Gastroesophageal sphincter (tissue), 4 donors: ENCODE measurements at regions not wholly inside any gene's neighbourhood (a gene's known extent, or its start where the extent isn't known, plus 50 kb on each side); places are given as distances from the start of the nearest gene placed in this dataset.

Experiments
- ATAC-seq: fragments of 150-250 bp; one replicate; pipeline ENCODE4 v1.9.1; 2016; ENCODE audit warnings: mild to moderate bottlenecking, moderate library complexity
- H3K27ac ChIP-seq, 4 donors: fragments of 200-600 bp; sonication (generic) in 3 of 4; 1 replicate in 3 of 4; 2 replicates in 1 of 4; pipeline ENCODE4 v1.5.1; 2016 to 2019
- H3K27me3 ChIP-seq: fragments of 200-600 bp; sonication (generic); one replicate; pipeline ENCODE4 v1.5.1; 2019
- H3K36me3 ChIP-seq, 2 donors: fragments of 200-600 bp; sonication (generic); one replicate each; pipeline ENCODE4 v1.5.1; 2019; ENCODE audit warnings: control low read depth in 1 of 2
- H3K4me1 ChIP-seq, 3 donors: fragments of 200-600 bp; sonication (generic); 1 replicate in 2 of 3; 2 replicates in 1 of 3; pipeline ENCODE4 v1.5.1; 2016 to 2019; ENCODE audit warnings: control low read depth in 2 of 3
- H3K4me3 ChIP-seq, 2 donors: fragments of 200-600 bp; sonication (generic); one replicate each; pipeline ENCODE4 v1.5.1; 2019; ENCODE audit warnings: mild to moderate bottlenecking in 1 of 2, moderate library complexity in 1 of 2
- H3K9me3 ChIP-seq, 3 donors: fragments of 200-600 bp; sonication (generic); one replicate each; pipeline ENCODE4 v1.5.1; 2017 to 2019; ENCODE audit warnings: control low read depth in 2 of 3
- CTCF ChIP-seq, 4 experiments: fragments of 200-600 bp in 2 of 4; fragments of 450-650 bp in 2 of 4; sonication (generic) in 1 of 4; IDR thresholded peaks; one replicate each; pipeline ENCODE4 v1.5.1; 2017 to 2019; ENCODE audit warnings: antibody characterized with exemption in 4 of 4, mild to moderate bottlenecking in 2 of 4, moderate library complexity in 2 of 4
- EP300 ChIP-seq: sonication (generic); formaldehyde crosslinking; IDR thresholded peaks from one replicate; pipeline ENCODE4 v1.6.1; 2017; ENCODE audit warnings: antibody characterized with exemption, mild to moderate bottlenecking
- POLR2A ChIP-seq, 2 donors: fragments of 450-650 bp; IDR thresholded peaks; one replicate each; pipeline ENCODE4 v1.6.1; 2017; ENCODE audit warnings: antibody characterized with exemption in 2 of 2, mild to moderate bottlenecking in 2 of 2, moderate library complexity in 1 of 2
- POLR2AphosphoS5 ChIP-seq: sonication (generic); formaldehyde crosslinking; IDR thresholded peaks from one replicate; pipeline ENCODE4 v1.6.1; 2017; ENCODE audit warnings: antibody characterized with exemption
- WGBS, 2 donors: methylation state at CpG; one replicate each; pipeline ENCODE4 v1.1.5; 2018; ENCODE audit warnings: low coverage in 1 of 2; 5-methylcytosine and 5-hydroxymethylcytosine counted together

GRCh38 chr11:119901657-119902577 is 172.9 kb upstream of the NECTIN1 start:
- Histone ChIP-seq H3K27ac (no peak overlapping the region), H3K4me1 (peaks cover 0 to 12% (median 0%) of the 10 kb centered on the region in 3 donors), H3K36me3 (no peaks in the 10 kb centered on the region), H3K27me3 (peaks cover 18% of the 10 kb centered on the region), H3K9me3 (no peaks in the 10 kb centered on the region), H3K4me3 (no peak overlapping the region)
- TF ChIP-seq POLR2A (IDR thresholded peaks at IDR 0.05) (no peak), EP300 (no peak), CTCF (IDR thresholded peaks at IDR 0.05) (no peak), POLR2AphosphoS5 (no peak)
- no peak for ATAC-seq
- WGBS, 2 donors = 65 to 84% methylated on average over 3 of the region's 5 CpGs

- 66 to 96% methylated on average over 3 of the region's 3 CpGs for WGBS, 2 donors
- TF ChIP-seq POLR2A (IDR thresholded peaks at IDR 0.05) = no peak
Measured at GRCh38 chr11:119899997-119900396, 171.0 kb upstream of the NECTIN1 start.

GRCh38 chr11:119897576-119897975 is 168.6 kb upstream of the NECTIN1 start:
- WGBS, 2 donors = 70 to 84% methylated on average over 2 to 4 of the region's 6 CpGs
- H3K9me3 ChIP-seq = no peaks in the 10 kb centered on the region

More at GRCh38 chr11:119899997-119900396, 171.0 kb upstream of the NECTIN1 start:
- Histone ChIP-seq H3K27ac (no peak overlapping the region), H3K36me3 (no peaks in the 10 kb centered on the region), H3K9me3 (no peaks in the 10 kb centered on the region), H3K4me3 (no peak overlapping the region), H3K27me3 (peaks cover 4% of the 10 kb centered on the region), H3K4me1 (peaks cover 0 to 12% (median 0%) of the 10 kb centered on the region in 3 donors)
- no peak for ATAC-seq

GRCh38 chr11:119897046-119897440 is 168.0 kb upstream of the NECTIN1 start:
- H3K27ac ChIP-seq = no peak overlapping the region
- WGBS, 2 donors = 48% methylated on average over 2 of the region's 2 CpGs; no CpG with 5 or more reads in 1 of the 2 donors
- no peaks in the 10 kb centered on the region for H3K36me3 ChIP-seq
- H3K4me3 ChIP-seq = no peak overlapping the region
- H3K9me3 ChIP-seq = no peaks in the 10 kb centered on the region
- H3K4me1 ChIP-seq = peaks cover 0 to 12% (median 0%) of the 10 kb centered on the region in 3 donors
- no peak for ATAC-seq
- H3K27me3 ChIP-seq = peaks cover 26% of the 10 kb centered on the region
- TF ChIP-seq EP300 = no peak
- no peak for TF ChIP-seq CTCF (IDR thresholded peaks at IDR 0.05)
- no peak for TF ChIP-seq POLR2A (IDR thresholded peaks at IDR 0.05)
- no peak for TF ChIP-seq POLR2AphosphoS5

More at GRCh38 chr11:119897576-119897975, 168.6 kb upstream of the NECTIN1 start:
- Histone ChIP-seq H3K4me3 (no peak overlapping the region), H3K36me3 (no peaks in the 10 kb centered on the region), H3K4me1 (peaks cover 0 to 12% (median 0%) of the 10 kb centered on the region in 3 donors), H3K27ac (no peak overlapping the region), H3K27me3 (peaks cover 22% of the 10 kb centered on the region)
- no peak for TF ChIP-seq EP300
- TF ChIP-seq CTCF (IDR thresholded peaks at IDR 0.05) = no peak
- no peak for TF ChIP-seq POLR2A (IDR thresholded peaks at IDR 0.05)
- TF ChIP-seq POLR2AphosphoS5 = no peak
- ATAC-seq = no peak

GRCh38 chr11:119896387-119897045 is 167.5 kb upstream of the NECTIN1 start:
- no peaks in the 10 kb centered on the region for H3K9me3 ChIP-seq
- peaks cover 31% of the 10 kb centered on the region for H3K27me3 ChIP-seq
- 88% methylated on average over 7 to 8 of the region's 8 CpGs for WGBS, 2 donors
- H3K27ac ChIP-seq = no peak overlapping the region
- no peak for ATAC-seq
- TF ChIP-seq POLR2AphosphoS5 (no peak), EP300 (no peak), POLR2A (IDR thresholded peaks at IDR 0.05) (no peak), CTCF (IDR thresholded peaks at IDR 0.05) (no peak)
- peaks cover 0 to 12% (median 0%) of the 10 kb centered on the region in 3 donors for H3K4me1 ChIP-seq
- no peaks in the 10 kb centered on the region for H3K36me3 ChIP-seq
- H3K4me3 ChIP-seq = no peak overlapping the region
